Uterus (tissue), 3 donors: ENCODE measurements at regions not wholly inside any gene's neighbourhood (a gene's known extent, or its start where the extent isn't known, plus 50 kb on each side); places are given as distances from the start of the nearest gene placed in this dataset.

ENCODE experiments used
- DNase-seq, 2 donors: peaks; one replicate each; pipeline ENCODE4 v3.0.0-alpha.2; 2019 to 2020
- H3K27ac ChIP-seq, 2 donors: fragments of 200-600 bp; sonication (generic); 1 replicate in 1 of 2; 2 replicates in 1 of 2; pipeline ENCODE4 v1.5.1; 2016 to 2018
- H3K27me3 ChIP-seq, 2 donors: fragments of 200-600 bp; sonication (generic); one replicate each; pipeline ENCODE4 v1.5.1; 2018 to 2019; ENCODE audit warnings: control low read depth in 1 of 2
- H3K36me3 ChIP-seq, 2 donors: fragments of 200-600 bp; sonication (generic); one replicate each; pipeline ENCODE4 v1.5.1; 2019; ENCODE audit warnings: control low read depth in 1 of 2
- H3K4me1 ChIP-seq, 2 donors: fragments of 200-600 bp; sonication (generic); one replicate each; pipeline ENCODE4 v1.5.1; 2018 to 2019; ENCODE audit warnings: control low read depth in 1 of 2
- H3K4me3 ChIP-seq, 2 donors: fragments of 200-600 bp; sonication (generic); 1 replicate in 1 of 2; 2 replicates in 1 of 2; pipeline ENCODE4 v1.5.1; 2018 to 2019; ENCODE audit warnings: mild to moderate bottlenecking in 1 of 2
- H3K9me3 ChIP-seq, 2 donors: fragments of 200-600 bp; sonication (generic); one replicate each; pipeline ENCODE4 v1.5.1; 2019; ENCODE audit warnings: control low read depth in 1 of 2
- CTCF ChIP-seq, 4 experiments: fragments of 200-600 bp in 2 of 4; fragments of 450-650 bp in 2 of 4; sonication (generic) in 2 of 4; IDR thresholded peaks; one replicate each; pipeline ENCODE4 v1.5.1; 2016 to 2019; ENCODE audit warnings: antibody characterized with exemption in 4 of 4, mild to moderate bottlenecking in 2 of 4, moderate library complexity in 1 of 4
- POLR2A ChIP-seq, 2 donors: fragments of 450-650 bp; IDR thresholded peaks; one replicate each; pipeline ENCODE4 v1.6.1; 2016; ENCODE audit warnings: antibody characterized with exemption in 2 of 2, mild to moderate bottlenecking in 1 of 2, moderate library complexity in 1 of 2
- intact Hi-C: fragments of 100-400 bp; cut with DNase I; formaldehyde crosslinking; loops from one replicate; pipeline ENCODE4 v1.15.1; 2023; ENCODE audit warnings: low total_unique reads
- donor health status: DM: yes; HTN: yes; CAD: no.

- no peaks in the 10 kb centered on the region for H3K36me3 ChIP-seq
- H3K9me3 ChIP-seq, result no peaks in the 10 kb centered on the region
- no peak overlapping the region for H3K4me3 ChIP-seq
- no peak for DNase-seq
- no peaks in the 10 kb centered on the region for H3K27me3 ChIP-seq
- no peak for TF ChIP-seq CTCF (IDR thresholded peaks at IDR 0.05)
- TF ChIP-seq POLR2A (IDR thresholded peaks at IDR 0.05), result no peak
- no peaks in the 10 kb centered on the region for H3K4me1 ChIP-seq
- no peak overlapping the region for H3K27ac ChIP-seq
- intact Hi-C loops, result no loop called here
These were observed 495.5 kb upstream of the MAP3K7 start for GRCh38 chr6:91082311-91082832.

- H3K36me3 ChIP-seq, result no peaks in the 10 kb centered on the region
- TF ChIP-seq POLR2A (IDR thresholded peaks at IDR 0.05) (no peak), CTCF (IDR thresholded peaks at IDR 0.05) (peak; percentile 43 to 64 (median 52))
- H3K27ac ChIP-seq, result no peak overlapping the region
- intact Hi-C loops, result no loop called here
- no peaks in the 10 kb centered on the region for H3K4me1 ChIP-seq
- H3K4me3 ChIP-seq, result no peak overlapping the region
- H3K27me3 ChIP-seq, result no peaks in the 10 kb centered on the region
- H3K9me3 ChIP-seq, result no peaks in the 10 kb centered on the region
- no peak for DNase-seq
These were observed 494.7 kb upstream of the MAP3K7 start for GRCh38 chr6:91081452-91082067.

- Histone ChIP-seq H3K27ac (no peak overlapping the region), H3K4me3 (no peak overlapping the region), H3K27me3 (no peaks in the 10 kb centered on the region), H3K36me3 (no peaks in the 10 kb centered on the region), H3K9me3 (no peaks in the 10 kb centered on the region), H3K4me1 (no peaks in the 10 kb centered on the region)
- intact Hi-C loops, result no loop called here
- no peak for DNase-seq
- no peak for TF ChIP-seq POLR2A (IDR thresholded peaks at IDR 0.05)
- TF ChIP-seq CTCF (IDR thresholded peaks at IDR 0.05), result no peak
These were observed 494.0 kb upstream of the MAP3K7 start for GRCh38 chr6:91080871-91081270.

- no peaks in the 10 kb centered on the region for H3K27me3 ChIP-seq
- no peaks in the 10 kb centered on the region for H3K36me3 ChIP-seq
- no peaks in the 10 kb centered on the region for H3K4me1 ChIP-seq
- H3K9me3 ChIP-seq, result no peaks in the 10 kb centered on the region
- TF ChIP-seq POLR2A (IDR thresholded peaks at IDR 0.05) (no peak), CTCF (IDR thresholded peaks at IDR 0.05) (no peak)
- intact Hi-C loops, result no loop called here
- no peak for DNase-seq
- H3K4me3 ChIP-seq, result no peak overlapping the region
- H3K27ac ChIP-seq, result no peak overlapping the region
These were observed 493.1 kb upstream of the MAP3K7 start for GRCh38 chr6:91079969-91080368.

GRCh38 chr6:91075244-91075976 lies 488.5 kb upstream of the MAP3K7 start:
- no peak for DNase-seq
- H3K27ac ChIP-seq, result no peak overlapping the region
- TF ChIP-seq POLR2A (IDR thresholded peaks at IDR 0.05), result no peak
- TF ChIP-seq CTCF (IDR thresholded peaks at IDR 0.05), result no peak
- no peaks in the 10 kb centered on the region for H3K36me3 ChIP-seq
- H3K4me3 ChIP-seq, result no peak overlapping the region
- H3K4me1 ChIP-seq, result no peaks in the 10 kb centered on the region
- no peaks in the 10 kb centered on the region for H3K9me3 ChIP-seq
- H3K27me3 ChIP-seq, result no peaks in the 10 kb centered on the region
- intact Hi-C loops, result no loop called here
